GM19324 (cell line): ENCODE measurements at regions not wholly inside any gene's neighbourhood (a gene's known extent, or its start where the extent isn't known, plus 50 kb on each side); places are given as distances from the start of the nearest gene placed in this dataset.

ENCODE experiments used
- ATAC-seq: cut with Tn5 transposase; IDR thresholded peaks from one replicate; pipeline ENCODE4 v1.9.1; 2021; ENCODE audit warnings: mild to moderate bottlenecking, moderate library complexity; ENCODE audit not compliant: unreplicated experiment, low FRiP score

GRCh38 chr12:24197532-24197931 lies 248.1 kb upstream of the SOX5 start:
- ATAC-seq, result no peak

- ATAC-seq, result no peak
Observed at GRCh38 chr12:24195063-24195462, 245.6 kb upstream of the SOX5 start.

- ATAC-seq, result no peak
Observed at GRCh38 chr12:24191117-24191516, 241.6 kb upstream of the SOX5 start.

GRCh38 chr12:24185782-24186181 lies 236.3 kb upstream of the SOX5 start:
- no peak for ATAC-seq

- ATAC-seq, result peak; percentile 53
Observed at GRCh38 chr12:24177889-24178288, 228.4 kb upstream of the SOX5 start.

- ATAC-seq, result no peak
Observed at GRCh38 chr12:24175929-24176328, 226.5 kb upstream of the SOX5 start.

GRCh38 chr12:24175284-24175683 lies 225.8 kb upstream of the SOX5 start:
- ATAC-seq, result no peak

GRCh38 chr12:24173067-24173466 lies 223.6 kb upstream of the SOX5 start:
- no peak for ATAC-seq

GRCh38 chr12:24172773-24173066 lies 223.2 kb upstream of the SOX5 start:
- ATAC-seq, result no peak

GRCh38 chr12:24172031-24172772 lies 222.7 kb upstream of the SOX5 start:
- ATAC-seq, result no peak

- no peak for ATAC-seq
Observed at GRCh38 chr12:24155042-24155441, 205.6 kb upstream of the SOX5 start.

GRCh38 chr12:24153079-24153478 lies 203.6 kb upstream of the SOX5 start:
- ATAC-seq, result no peak

- no peak for ATAC-seq
Observed at GRCh38 chr12:24152270-24152669, 202.8 kb upstream of the SOX5 start.

- ATAC-seq, result no peak
Observed at GRCh38 chr12:24143928-24144327, 194.5 kb upstream of the SOX5 start.

- no peak for ATAC-seq
Observed at GRCh38 chr12:24139035-24139434, 189.6 kb upstream of the SOX5 start.

GRCh38 chr12:24138041-24138440 lies 188.6 kb upstream of the SOX5 start:
- no peak for ATAC-seq

GRCh38 chr12:24135158-24135850 lies 185.8 kb upstream of the SOX5 start:
- ATAC-seq, result no peak

- no peak for ATAC-seq
Observed at GRCh38 chr12:24134092-24134491, 184.6 kb upstream of the SOX5 start.

GRCh38 chr12:24133384-24133783 lies 183.9 kb upstream of the SOX5 start:
- ATAC-seq, result no peak

GRCh38 chr12:24127919-24128721 lies 178.7 kb upstream of the SOX5 start:
- ATAC-seq, result peak; percentile 95

GRCh38 chr12:24125280-24125679 lies 175.8 kb upstream of the SOX5 start:
- ATAC-seq, result no peak

GRCh38 chr12:24121911-24122310 lies 172.4 kb upstream of the SOX5 start:
- ATAC-seq, result no peak
